ENCODE measurements at regions not wholly inside any gene's neighbourhood (a gene's known extent, or its start where the extent isn't known, plus 50 kb on each side); places are given as distances from the start of the nearest gene placed in this dataset.

DNA sequence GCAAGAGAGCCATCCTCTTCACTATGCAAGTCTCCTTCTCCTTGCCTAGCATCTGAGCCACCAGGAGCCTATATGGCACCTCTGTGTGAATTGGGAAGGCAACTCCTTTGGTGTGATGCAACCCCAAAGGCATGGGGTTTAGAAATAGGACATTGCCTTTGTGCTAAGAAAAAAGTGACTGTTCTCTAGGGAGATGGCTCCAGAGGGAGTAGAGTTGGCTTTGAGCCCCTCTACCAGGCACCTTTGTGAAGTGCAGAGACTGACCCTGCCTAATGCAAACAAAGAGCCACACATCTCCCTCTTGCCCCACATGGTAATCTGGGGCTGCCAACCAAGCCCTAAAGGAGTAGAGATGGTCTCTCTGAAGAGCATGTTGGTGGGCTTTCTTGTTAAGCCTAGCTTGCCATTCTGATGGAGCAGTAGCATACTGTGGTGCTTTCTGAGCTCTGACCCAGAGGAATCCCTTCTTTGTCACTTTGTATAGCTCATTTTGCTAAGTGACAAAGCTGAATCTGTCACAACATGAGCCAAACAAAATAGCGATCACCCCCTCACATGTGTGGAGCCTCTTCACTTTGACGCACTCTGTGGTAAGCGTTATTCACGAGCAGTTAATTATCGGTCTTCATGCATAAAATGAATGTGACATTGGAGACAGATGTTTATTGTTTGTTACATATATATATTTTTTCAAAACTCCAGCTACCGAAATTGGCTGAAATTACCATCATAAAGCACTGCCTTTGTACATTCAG is 74.4 kb downstream of the RWDD3 start:
- TF ChIP-seq CTCF (IDR thresholded peaks at IDR 0.05): no peak
- no peak for TF ChIP-seq ZFX (IDR thresholded peaks at IDR 0.05; ENCODE audit: borderline replicate concordance)
